ENCODE measurements at regions not wholly inside any gene's neighbourhood (a gene's known extent, or its start where the extent isn't known, plus 50 kb on each side); places are given as distances from the start of the nearest gene placed in this dataset.

DNA sequence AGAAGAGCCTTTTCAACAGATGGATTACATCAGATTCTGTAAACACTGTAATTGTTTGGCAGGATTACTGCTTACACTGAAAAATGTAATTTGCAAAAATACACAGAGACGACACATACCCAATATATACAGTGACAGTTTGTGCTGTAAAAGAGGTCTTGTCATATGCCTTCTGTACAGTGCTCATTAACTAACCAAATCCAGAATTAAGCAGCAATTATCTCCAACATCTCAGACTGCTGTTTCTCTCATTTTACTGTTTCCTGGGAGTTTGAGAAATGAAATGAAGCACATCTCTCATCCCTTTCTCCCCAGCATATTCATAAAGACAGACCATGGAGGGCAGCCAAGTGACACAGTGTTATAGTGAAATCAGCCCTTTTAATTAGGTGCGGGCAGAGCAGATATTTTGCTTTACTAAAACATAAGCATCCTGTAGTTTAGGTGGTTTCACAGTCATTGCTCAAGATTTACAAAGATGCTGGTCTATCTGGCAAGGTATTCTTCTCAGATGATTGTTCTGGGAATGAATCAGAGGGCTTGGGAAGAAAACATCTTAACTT lies 618.4 kb upstream of the USP24 start:
- H3K4me2 ChIP-seq (ENCODE audit: low read depth, low read length, poor library complexity, severe bottlenecking): no peak overlapping the region
- H3F3A ChIP-seq (ENCODE audit: low read depth): no peaks in the 10 kb centered on the region
- H3K36me3 ChIP-seq (ENCODE audit: insufficient read depth, low read length): no peaks in the 10 kb centered on the region
- H2AFZ ChIP-seq (ENCODE audit: low read length): no peak overlapping the region
- no peaks in the 10 kb centered on the region; the same call in 1 of the 2 replicates for H3K9me2 ChIP-seq (replicated peaks; ENCODE audit: low read depth, low read length)
- H3K79me2 ChIP-seq (ENCODE audit: insufficient read depth, low read length): no peaks in the 10 kb centered on the region
- no peaks in the 10 kb centered on the region for H4K20me1 ChIP-seq (ENCODE audit: insufficient read depth, low read length, poor library complexity, severe bottlenecking)
- H3K9me3 ChIP-seq (ENCODE audit: insufficient read depth, low read depth, low read length): no peaks in the 10 kb centered on the region
- H3K27me3 ChIP-seq (ENCODE audit: insufficient read depth, low read length, poor library complexity, severe bottlenecking): no peaks in the 10 kb centered on the region
- H3K4me1 ChIP-seq (ENCODE audit: insufficient read depth, low read length, poor library complexity, severe bottlenecking): no peaks in the 10 kb centered on the region
- H3K9ac ChIP-seq (ENCODE audit: low read depth, low read length, poor library complexity, severe bottlenecking): no peak overlapping the region
- H3K4me3 ChIP-seq (ENCODE audit: low read length, poor library complexity, severe bottlenecking): no peak overlapping the region
- TF ChIP-seq EZH2phosphoT487 (IDR thresholded peaks at IDR 0.05; ENCODE audit: borderline replicate concordance): no peak
- TF ChIP-seq, protein P1, sequence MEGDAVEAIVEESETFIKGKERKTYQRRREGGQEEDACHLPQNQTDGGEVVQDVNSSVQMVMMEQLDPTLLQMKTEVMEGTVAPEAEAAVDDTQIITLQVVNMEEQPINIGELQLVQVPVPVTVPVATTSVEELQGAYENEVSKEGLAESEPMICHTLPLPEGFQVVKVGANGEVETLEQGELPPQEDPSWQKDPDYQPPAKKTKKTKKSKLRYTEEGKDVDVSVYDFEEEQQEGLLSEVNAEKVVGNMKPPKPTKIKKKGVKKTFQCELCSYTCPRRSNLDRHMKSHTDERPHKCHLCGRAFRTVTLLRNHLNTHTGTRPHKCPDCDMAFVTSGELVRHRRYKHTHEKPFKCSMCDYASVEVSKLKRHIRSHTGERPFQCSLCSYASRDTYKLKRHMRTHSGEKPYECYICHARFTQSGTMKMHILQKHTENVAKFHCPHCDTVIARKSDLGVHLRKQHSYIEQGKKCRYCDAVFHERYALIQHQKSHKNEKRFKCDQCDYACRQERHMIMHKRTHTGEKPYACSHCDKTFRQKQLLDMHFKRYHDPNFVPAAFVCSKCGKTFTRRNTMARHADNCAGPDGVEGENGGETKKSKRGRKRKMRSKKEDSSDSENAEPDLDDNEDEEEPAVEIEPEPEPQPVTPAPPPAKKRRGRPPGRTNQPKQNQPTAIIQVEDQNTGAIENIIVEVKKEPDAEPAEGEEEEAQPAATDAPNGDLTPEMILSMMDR (conservative IDR thresholded peaks at IDR 0.05; ENCODE audit: low read length): no peak

DNA sequence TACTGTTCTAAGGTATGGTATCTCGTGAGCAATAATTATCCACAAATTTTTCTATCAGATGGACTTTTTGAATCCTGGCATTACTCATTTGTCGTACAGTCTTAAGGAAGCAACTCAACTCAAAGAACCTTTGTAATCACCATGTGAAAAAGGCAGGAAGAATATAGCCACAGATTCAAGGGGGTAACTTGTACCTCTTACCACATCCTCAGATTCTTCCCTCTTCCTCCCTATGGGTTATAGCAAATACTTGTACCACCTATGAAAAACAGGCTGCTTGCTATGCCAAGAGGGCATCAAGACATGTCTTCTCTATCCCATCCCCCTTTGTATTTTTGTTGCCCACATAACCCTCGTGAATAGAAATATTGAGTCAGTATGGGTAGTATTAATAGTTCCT lies 616.6 kb upstream of the USP24 start:
- Histone ChIP-seq H3K9me2 (replicated peaks; ENCODE audit: low read depth, low read length) (no peaks in the 10 kb centered on the region; the same call in 1 of the 2 replicates), H3K36me3 (ENCODE audit: insufficient read depth, low read length) (no peaks in the 10 kb centered on the region), H3K9me3 (ENCODE audit: insufficient read depth, low read depth, low read length) (no peaks in the 10 kb centered on the region), H3K9ac (ENCODE audit: low read depth, low read length, poor library complexity, severe bottlenecking) (no peak overlapping the region), H3K27me3 (ENCODE audit: insufficient read depth, low read length, poor library complexity, severe bottlenecking) (no peaks in the 10 kb centered on the region), H3K4me2 (ENCODE audit: low read depth, low read length, poor library complexity, severe bottlenecking) (no peak overlapping the region), H3K4me1 (ENCODE audit: insufficient read depth, low read length, poor library complexity, severe bottlenecking) (no peaks in the 10 kb centered on the region), H3K4me3 (ENCODE audit: low read length, poor library complexity, severe bottlenecking) (no peak overlapping the region), H2AFZ (ENCODE audit: low read length) (no peak overlapping the region), H3F3A (ENCODE audit: low read depth) (no peaks in the 10 kb centered on the region), H3K79me2 (ENCODE audit: insufficient read depth, low read length) (no peaks in the 10 kb centered on the region), H4K20me1 (ENCODE audit: insufficient read depth, low read length, poor library complexity, severe bottlenecking) (no peaks in the 10 kb centered on the region)
- TF ChIP-seq, protein P1 (conservative IDR thresholded peaks at IDR 0.05; ENCODE audit: low read length): no peak
- no peak for TF ChIP-seq EZH2phosphoT487 (IDR thresholded peaks at IDR 0.05; ENCODE audit: borderline replicate concordance)

DNA sequence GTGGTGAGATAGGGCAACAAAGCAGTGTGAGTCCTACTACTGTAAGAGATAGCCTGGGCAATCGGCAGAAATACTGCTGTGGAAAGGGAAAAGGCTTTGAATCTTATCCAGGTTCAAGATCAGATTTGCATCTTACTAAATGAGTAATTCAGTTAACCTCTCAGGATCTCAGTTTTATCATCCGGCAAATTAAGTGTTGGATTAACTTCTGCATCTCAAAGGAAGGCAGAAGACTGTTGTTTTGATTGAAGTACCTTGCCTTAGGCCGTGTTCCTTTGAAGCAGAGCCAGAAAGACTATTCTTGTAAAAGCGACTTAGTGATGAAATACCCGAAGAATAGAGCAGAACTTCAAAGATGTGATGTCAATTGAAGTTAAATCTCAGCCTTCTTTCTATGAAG lies 612.9 kb upstream of the USP24 start:
- H3F3A ChIP-seq (ENCODE audit: low read depth): no peaks in the 10 kb centered on the region
- no peaks in the 10 kb centered on the region for H3K27me3 ChIP-seq (ENCODE audit: insufficient read depth, low read length, poor library complexity, severe bottlenecking)
- H3K9me3 ChIP-seq (ENCODE audit: insufficient read depth, low read depth, low read length): no peaks in the 10 kb centered on the region
- no peaks in the 10 kb centered on the region for H3K36me3 ChIP-seq (ENCODE audit: insufficient read depth, low read length)
- no peak overlapping the region for H3K4me3 ChIP-seq (ENCODE audit: low read length, poor library complexity, severe bottlenecking)
- H3K4me1 ChIP-seq (ENCODE audit: insufficient read depth, low read length, poor library complexity, severe bottlenecking): no peaks in the 10 kb centered on the region
- no peaks in the 10 kb centered on the region for H4K20me1 ChIP-seq (ENCODE audit: insufficient read depth, low read length, poor library complexity, severe bottlenecking)
- no peak overlapping the region for H3K4me2 ChIP-seq (ENCODE audit: low read depth, low read length, poor library complexity, severe bottlenecking)
- H3K79me2 ChIP-seq (ENCODE audit: insufficient read depth, low read length): no peaks in the 10 kb centered on the region
- no peak overlapping the region for H2AFZ ChIP-seq (ENCODE audit: low read length)
- TF ChIP-seq, protein P1 (conservative IDR thresholded peaks at IDR 0.05; ENCODE audit: low read length): no peak
- no peak for TF ChIP-seq EZH2phosphoT487 (IDR thresholded peaks at IDR 0.05; ENCODE audit: borderline replicate concordance)
- H3K9me2 ChIP-seq (replicated peaks; ENCODE audit: low read depth, low read length): no peaks in the 10 kb centered on the region
- H3K9ac ChIP-seq (ENCODE audit: low read depth, low read length, poor library complexity, severe bottlenecking): no peak overlapping the region

Measured in Loucy (cell line).